Pancreas (tissue), 10 donors: ENCODE measurements at regions not wholly inside any gene's neighbourhood (a gene's known extent, or its start where the extent isn't known, plus 50 kb on each side); places are given as distances from the start of the nearest gene placed in this dataset.

ENCODE experiments used
- ATAC-seq, 4 donors: fragments of 200-7000 bp; cut with Tn5 transposase; one replicate each; pipeline versions ENCODE4 v1.8.0 to v1.9.1; 2020; ENCODE audit warnings: mild to moderate bottlenecking in 4 of 4, moderate library complexity in 4 of 4
- DNase-seq, 6 donors: peaks; one replicate each; pipeline ENCODE4 v3.0.0-alpha.2; 2020
- FAIRE-seq: peaks from 2 replicates; lab custom pipeline; 2012; peaks lifted over from hg19 to GRCh38; lab: Jason Lieb, UNC
- H3K27ac ChIP-seq, 4 donors: fragments of 200-600 bp; sonication (generic); 1 replicate in 3 of 4; 2 replicates in 1 of 4; pipeline versions ENCODE4 v1.5.0 to v1.8.0; 2020
- H3K27me3 ChIP-seq, 4 donors: fragments of 200-600 bp; one replicate each; pipeline ENCODE4 v1.8.0; 2021
- H3K36me3 ChIP-seq, 3 donors: fragments of 200-600 bp; sonication (generic) in 1 of 3; one replicate each; pipeline versions ENCODE4 v1.5.0 to v1.8.0; 2020 to 2021
- H3K4me1 ChIP-seq, 3 donors: fragments of 200-600 bp; one replicate each; pipeline ENCODE4 v1.8.0; 2021
- H3K4me3 ChIP-seq, 4 donors: fragments of 200-600 bp; sonication (generic) in 2 of 4; one replicate each; pipeline versions ENCODE4 v1.5.0 to v1.8.0; 2020 to 2021
- H3K9me3 ChIP-seq, 4 donors: fragments of 200-600 bp; one replicate each; pipeline ENCODE4 v1.8.0; 2021
- CTCF ChIP-seq, 4 donors: fragments of 200-600 bp; sonication (generic) in 3 of 4; IDR thresholded peaks; one replicate each; pipeline versions ENCODE4 v1.5.0 to v1.8.0; 2021; ENCODE audit warnings: antibody characterized with exemption in 4 of 4
- WGBS, 2 donors: extraction: QIAGEN DNeasy Blood & Tissue Kit; methylation state at CpG; one replicate each; pipeline ENCODE4 v1.1.7; 2013; 5-methylcytosine and 5-hydroxymethylcytosine counted together
- intact Hi-C, 3 donors: fragments of 100-400 bp; cut with DNase I; formaldehyde crosslinking; loops; one replicate each; pipeline versions ENCODE4 v1.11.1 to v1.14.2; 2022
- donor health status: healthy with polysubstance abuse.
- donor health status: DM: no; HTN: no; CAD: no; lungs with moderate emphysema.
- donor health status: DM: no; HTN: no; CAD: no.
- donor health status: control.
- donor health status: control.
- donor health status: Bipolar disorder and iron deficiency.
- donor health status: DM: yes; HTN: yes; CAD: no.
- donor health status: DM: no; HTN: no; CAD: no.
- donor health status: DM: no; HTN: no; CAD: no.
- donor health status: DM: yes; HTN: yes; CAD: no.

- intact Hi-C loops, result no loop called here
- Histone ChIP-seq H3K27me3 (peaks cover 0 to 4% (median 0%) of the 10 kb centered on the region in 4 donors), H3K4me1 (no peaks in the 10 kb centered on the region), H3K4me3 (no peak overlapping the region), H3K27ac (no peak overlapping the region), H3K9me3 (no peaks in the 10 kb centered on the region), H3K36me3 (no peaks in the 10 kb centered on the region)
- ATAC-seq, result peak in 1 of 4 donors; percentile 29
- no peak for TF ChIP-seq CTCF (IDR thresholded peaks at IDR 0.05)
- WGBS, 2 donors, result 77 to 86% methylated on average over 4 of the region's 4 CpGs
- no peak for DNase-seq
- no peak for FAIRE-seq
These were observed 637.2 kb downstream of the INHBA start for GRCh38 chr7:41065663-41066062.

- H3K4me3 ChIP-seq, result no peak overlapping the region
- WGBS, 2 donors, result 51 to 63% methylated on average over 4 of the region's 4 CpGs
- no peak for FAIRE-seq
- no peak for TF ChIP-seq CTCF (IDR thresholded peaks at IDR 0.05)
- no peaks in the 10 kb centered on the region for H3K4me1 ChIP-seq
- DNase-seq, result no peak
- intact Hi-C loops, result no loop called here
- no peaks in the 10 kb centered on the region for H3K36me3 ChIP-seq
- H3K27ac ChIP-seq, result no peak overlapping the region
- no peak for ATAC-seq
- no peaks in the 10 kb centered on the region for H3K9me3 ChIP-seq
- peaks cover 0 to 4% (median 0%) of the 10 kb centered on the region in 4 donors for H3K27me3 ChIP-seq
These were observed 639.8 kb downstream of the INHBA start for GRCh38 chr7:41063116-41063515.

GRCh38 chr7:41060796-41061195 is 642.1 kb downstream of the INHBA start:
- no peaks in the 10 kb centered on the region for H3K36me3 ChIP-seq
- FAIRE-seq (no peak), DNase-seq (no peak), ATAC-seq (no peak)
- no peaks in the 10 kb centered on the region for H3K9me3 ChIP-seq
- H3K27ac ChIP-seq, result no peak overlapping the region
- H3K4me1 ChIP-seq, result no peaks in the 10 kb centered on the region
- intact Hi-C loops, result no loop called here
- H3K4me3 ChIP-seq, result no peak overlapping the region
- no peak for TF ChIP-seq CTCF (IDR thresholded peaks at IDR 0.05)
- peaks cover 0 to 4% (median 0%) of the 10 kb centered on the region in 4 donors for H3K27me3 ChIP-seq
- 64 to 79% methylated on average over 6 of the region's 6 CpGs for WGBS, 2 donors

- no peak for FAIRE-seq
- peaks cover 0 to 4% (median 0%) of the 10 kb centered on the region in 4 donors for H3K27me3 ChIP-seq
- no peak for ATAC-seq
- no peak for TF ChIP-seq CTCF (IDR thresholded peaks at IDR 0.05)
- no peaks in the 10 kb centered on the region for H3K4me1 ChIP-seq
- no peak for DNase-seq
- H3K4me3 ChIP-seq, result no peak overlapping the region
- WGBS, 2 donors, result 28 to 37% methylated on average over 4 of the region's 4 CpGs
- H3K27ac ChIP-seq, result peak overlapping the region in 1 of 4 donors; percentile 4
- H3K9me3 ChIP-seq, result no peaks in the 10 kb centered on the region
- no peaks in the 10 kb centered on the region for H3K36me3 ChIP-seq
- intact Hi-C loops, result no loop called here
These were observed 643.1 kb downstream of the INHBA start for GRCh38 chr7:41059796-41060195.

GRCh38 chr7:41058986-41059741 is 643.7 kb downstream of the INHBA start:
- intact Hi-C loops, result no loop called here
- WGBS, 2 donors, result 81 to 85% methylated on average over 4 of the region's 4 CpGs
- no peak for DNase-seq

More at GRCh38 chr7:41058986-41059741, 643.7 kb downstream of the INHBA start:
- Histone ChIP-seq H3K27me3 (peaks cover 0 to 4% (median 0%) of the 10 kb centered on the region in 4 donors), H3K4me3 (no peak overlapping the region), H3K36me3 (no peaks in the 10 kb centered on the region), H3K27ac (peak overlapping the region in 1 of 4 donors; percentile 4), H3K9me3 (no peaks in the 10 kb centered on the region), H3K4me1 (no peaks in the 10 kb centered on the region)
- FAIRE-seq, result no peak
- no peak for TF ChIP-seq CTCF (IDR thresholded peaks at IDR 0.05)
- peak in 3 of 4 donors; percentile 72 to 82 (median 74) for ATAC-seq
